HUES48 (cell line): ENCODE measurements at regions not wholly inside any gene's neighbourhood (a gene's known extent, or its start where the extent isn't known, plus 50 kb on each side); places are given as distances from the start of the nearest gene placed in this dataset.

Experiments used
- H3K27ac ChIP-seq: one replicate; pipeline ENCODE4 v1.7.0; 2013; ENCODE audit warnings: low read depth, low read length, inconsistent platforms
- H3K27me3 ChIP-seq: 2 replicates; pipeline ENCODE4 v1.6.1; 2013; ENCODE audit warnings: mild to moderate bottlenecking, low read length; ENCODE audit not compliant: control insufficient read depth, insufficient read depth
- H3K36me3 ChIP-seq: 2 replicates; pipeline ENCODE4 v1.6.1; 2013; ENCODE audit warnings: low read length; ENCODE audit not compliant: control insufficient read depth, insufficient read depth
- H3K4me1 ChIP-seq: 2 replicates; pipeline ENCODE4 v1.6.1; 2013; ENCODE audit warnings: mild to moderate bottlenecking, low read length; ENCODE audit not compliant: control insufficient read depth, insufficient read depth
- H3K4me3 ChIP-seq: 2 replicates; pipeline ENCODE4 v1.5.1; 2013; ENCODE audit warnings: mild to moderate bottlenecking, low read depth, low read length
- H3K9ac ChIP-seq: 2 replicates; pipeline ENCODE4 v1.6.1; 2013; ENCODE audit warnings: mild to moderate bottlenecking, low read depth, low read length, moderate library complexity
- H3K9me3 ChIP-seq: 2 replicates; pipeline ENCODE4 v1.6.1; 2013; ENCODE audit warnings: low read length; ENCODE audit not compliant: control insufficient read depth, insufficient read depth

DNA sequence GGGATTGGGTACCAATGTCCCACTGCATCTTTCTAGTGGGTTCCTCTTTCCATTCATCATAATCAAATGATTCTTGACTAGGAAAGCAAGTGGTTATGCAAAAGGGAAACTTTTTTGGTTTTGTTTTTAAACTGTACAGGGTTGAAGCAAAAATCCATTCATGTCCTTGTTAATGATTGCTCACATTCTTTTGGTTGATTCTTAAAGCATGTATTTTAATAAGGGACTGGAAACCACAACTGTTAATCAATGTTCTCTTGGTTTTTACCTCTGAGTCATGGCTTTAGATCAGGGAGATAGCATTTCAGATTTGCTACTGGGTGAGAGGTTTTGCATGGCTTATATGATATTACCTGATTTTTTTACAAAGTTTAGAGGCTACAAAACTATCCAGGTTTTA, 371.7 kb upstream of the RGMA start:
- no peaks in the 10 kb centered on the region for H3K36me3 ChIP-seq
- H3K9me3 ChIP-seq: no peaks in the 10 kb centered on the region
- no peaks in the 10 kb centered on the region for H3K27me3 ChIP-seq
- H3K27ac ChIP-seq: no peak overlapping the region
- H3K9ac ChIP-seq: no peak overlapping the region
- peaks cover 7% of the 10 kb centered on the region for H3K4me1 ChIP-seq
- H3K4me3 ChIP-seq: no peak overlapping the region

- no peaks in the 10 kb centered on the region for H3K36me3 ChIP-seq
- H3K27ac ChIP-seq: no peak overlapping the region
- H3K4me3 ChIP-seq: no peak overlapping the region
- H3K4me1 ChIP-seq: peaks cover 5% of the 10 kb centered on the region; the same call in 1 of the 2 replicates
- H3K9me3 ChIP-seq: no peaks in the 10 kb centered on the region
- no peak overlapping the region for H3K9ac ChIP-seq
- no peaks in the 10 kb centered on the region for H3K27me3 ChIP-seq
Measured at GRCh38 chr15:93459396-93459795, 370.4 kb upstream of the RGMA start.

DNA sequence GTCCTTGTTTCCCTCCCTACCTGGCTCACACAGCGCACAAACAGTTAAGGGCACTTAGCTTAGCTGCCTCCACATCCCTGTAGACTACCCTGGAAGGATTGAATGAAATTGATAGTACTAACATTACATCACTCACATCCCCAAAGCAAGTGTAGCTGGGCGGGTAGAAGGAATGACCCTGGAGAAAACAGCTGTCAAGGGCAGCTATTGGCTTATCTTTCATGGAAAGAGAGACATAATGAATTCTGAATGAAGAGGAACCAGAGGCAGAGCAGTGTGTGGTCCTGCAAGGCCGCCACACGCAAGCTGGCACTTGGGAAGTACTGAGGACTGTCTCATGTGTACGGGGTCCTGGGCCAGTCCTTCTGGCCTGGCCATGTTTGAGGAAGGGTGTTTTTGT, 369.6 kb upstream of the RGMA start:
- Histone ChIP-seq H3K9me3 (no peaks in the 10 kb centered on the region), H3K9ac (no peak overlapping the region), H3K4me3 (no peak overlapping the region), H3K36me3 (no peaks in the 10 kb centered on the region), H3K27ac (no peak overlapping the region), H3K4me1 (peaks cover 5% of the 10 kb centered on the region; the same call in 1 of the 2 replicates), H3K27me3 (no peaks in the 10 kb centered on the region)

DNA sequence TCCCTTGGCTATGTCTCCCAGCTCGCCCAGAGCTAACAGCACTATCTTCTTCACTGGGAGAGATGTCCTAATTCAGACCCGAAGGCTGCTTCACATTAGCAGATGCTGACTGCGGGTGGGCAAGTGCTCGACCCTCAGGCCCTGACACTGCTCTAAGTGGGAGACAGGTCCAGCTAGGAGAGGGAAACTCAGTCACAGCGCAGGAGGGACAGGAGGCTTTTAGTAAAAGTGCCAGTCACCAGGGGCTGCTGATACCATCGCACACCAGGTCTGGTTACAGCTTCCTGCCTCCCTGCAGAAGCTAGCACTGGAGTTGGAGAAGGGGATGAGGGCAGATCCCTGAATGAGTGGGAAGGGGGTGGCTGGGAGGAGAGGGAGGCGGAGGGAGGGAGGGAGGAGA, 365.8 kb upstream of the RGMA start:
- Histone ChIP-seq H3K4me3 (no peak overlapping the region), H3K36me3 (no peaks in the 10 kb centered on the region), H3K9me3 (no peaks in the 10 kb centered on the region), H3K27ac (no peak overlapping the region), H3K4me1 (peaks cover 19% of the 10 kb centered on the region), H3K9ac (no peak overlapping the region), H3K27me3 (no peaks in the 10 kb centered on the region)

DNA sequence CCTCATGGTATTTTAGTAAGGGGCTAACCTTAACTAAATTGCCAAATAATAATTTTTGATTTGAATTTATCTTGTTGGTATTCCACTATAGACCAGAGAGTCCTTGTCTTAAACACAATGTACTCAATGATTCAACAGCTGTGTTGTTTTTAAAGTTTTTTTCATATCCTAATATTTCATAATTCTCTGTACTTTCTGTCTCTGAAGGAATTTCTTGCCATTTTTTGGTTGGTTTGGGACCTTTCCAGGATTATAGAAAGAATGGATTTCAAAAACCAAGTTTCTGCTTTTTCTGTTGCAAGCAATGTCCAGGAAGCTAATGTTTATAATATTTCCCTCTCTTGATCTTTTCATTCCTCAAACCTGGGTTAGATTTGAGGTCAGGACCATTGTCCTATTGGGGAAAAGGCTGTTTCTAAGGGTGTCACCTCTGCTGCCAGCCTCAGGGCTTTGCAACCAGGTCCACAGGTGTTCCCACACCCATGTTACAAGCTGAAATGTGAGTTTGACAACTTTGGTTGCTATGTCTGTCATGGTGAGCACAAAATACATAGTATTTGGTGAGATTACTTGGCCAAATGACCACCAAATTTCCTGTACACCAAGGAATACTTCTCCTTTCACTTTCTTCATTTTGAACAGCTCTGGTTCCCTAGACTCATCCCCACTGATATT, 363.7 kb upstream of the RGMA start:
- no peaks in the 10 kb centered on the region for H3K9me3 ChIP-seq
- no peak overlapping the region for H3K9ac ChIP-seq
- no peak overlapping the region for H3K27ac ChIP-seq
- H3K4me3 ChIP-seq: no peak overlapping the region
- H3K4me1 ChIP-seq: peaks cover 19% of the 10 kb centered on the region
- no peaks in the 10 kb centered on the region for H3K27me3 ChIP-seq
- H3K36me3 ChIP-seq: no peaks in the 10 kb centered on the region

GRCh38 chr15:93451822-93452221, 362.8 kb upstream of the RGMA start:
- Histone ChIP-seq H3K9me3 (no peaks in the 10 kb centered on the region), H3K4me3 (no peak overlapping the region), H3K36me3 (no peaks in the 10 kb centered on the region), H3K4me1 (peaks cover 19% of the 10 kb centered on the region), H3K27ac (no peak overlapping the region), H3K27me3 (no peaks in the 10 kb centered on the region), H3K9ac (no peak overlapping the region)

DNA sequence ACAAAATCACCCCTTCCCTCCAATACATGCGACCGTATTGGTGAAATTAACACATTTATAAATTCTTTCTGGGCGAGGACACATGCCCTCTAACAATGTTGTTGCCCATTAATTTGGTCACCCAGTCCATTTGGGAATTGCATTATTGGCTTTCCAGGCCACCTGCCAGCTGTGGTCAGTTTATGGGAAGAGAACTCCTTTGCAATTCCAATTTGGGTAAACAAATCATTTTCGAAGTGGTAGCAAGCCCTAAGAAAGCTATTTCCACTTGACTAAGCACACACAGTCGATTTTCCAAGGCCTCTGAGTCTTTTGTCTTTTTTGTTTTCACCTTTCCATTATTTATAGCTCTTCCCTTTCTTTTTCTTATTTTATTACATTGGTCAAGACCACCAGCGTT, 362.3 kb upstream of the RGMA start:
- H3K27ac ChIP-seq: no peak overlapping the region

DNA sequence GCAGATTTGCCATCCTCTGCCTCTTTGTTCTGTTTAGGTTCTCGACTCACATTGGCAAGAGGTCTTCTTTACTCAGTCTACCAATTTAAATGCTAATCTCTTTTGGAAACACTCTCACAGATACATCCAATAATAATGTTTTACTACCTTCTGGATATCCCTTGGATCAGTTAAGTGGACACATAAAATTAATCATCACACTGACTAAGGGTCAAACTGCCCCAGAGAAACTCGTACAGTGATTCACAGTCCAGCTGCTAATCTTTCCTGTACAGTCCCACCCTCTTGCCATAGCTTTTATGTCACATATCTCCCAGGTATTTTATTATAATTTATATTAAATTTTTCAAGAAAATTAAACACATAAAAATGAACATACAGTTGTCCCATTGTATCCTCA, 360.8 kb upstream of the RGMA start:
- H3K27ac ChIP-seq: no peak overlapping the region
- no peaks in the 10 kb centered on the region for H3K27me3 ChIP-seq
- H3K9ac ChIP-seq: no peak overlapping the region
- H3K9me3 ChIP-seq: no peaks in the 10 kb centered on the region
- H3K4me3 ChIP-seq: no peak overlapping the region
- peaks cover 19% of the 10 kb centered on the region for H3K4me1 ChIP-seq
- no peaks in the 10 kb centered on the region for H3K36me3 ChIP-seq

More for the DNA sequence above, 362.3 kb upstream of the RGMA start:
- Histone ChIP-seq H3K9me3 (no peaks in the 10 kb centered on the region), H3K4me3 (no peak overlapping the region), H3K27me3 (no peaks in the 10 kb centered on the region), H3K36me3 (no peaks in the 10 kb centered on the region), H3K4me1 (peaks cover 19% of the 10 kb centered on the region), H3K9ac (no peak overlapping the region)

GRCh38 chr15:93438310-93438709, 349.3 kb upstream of the RGMA start:
- Histone ChIP-seq H3K4me3 (no peak overlapping the region), H3K4me1 (no peaks in the 10 kb centered on the region), H3K9me3 (no peaks in the 10 kb centered on the region), H3K9ac (no peak overlapping the region), H3K27ac (no peak overlapping the region), H3K36me3 (no peaks in the 10 kb centered on the region), H3K27me3 (no peaks in the 10 kb centered on the region)

- Histone ChIP-seq H3K27me3 (no peaks in the 10 kb centered on the region), H3K9ac (no peak overlapping the region), H3K9me3 (no peaks in the 10 kb centered on the region; the same call in 1 of the 2 replicates), H3K4me3 (no peak overlapping the region), H3K27ac (no peak overlapping the region), H3K36me3 (no peaks in the 10 kb centered on the region), H3K4me1 (no peaks in the 10 kb centered on the region)
Measured at GRCh38 chr15:93432474-93432873, 343.5 kb upstream of the RGMA start.

DNA sequence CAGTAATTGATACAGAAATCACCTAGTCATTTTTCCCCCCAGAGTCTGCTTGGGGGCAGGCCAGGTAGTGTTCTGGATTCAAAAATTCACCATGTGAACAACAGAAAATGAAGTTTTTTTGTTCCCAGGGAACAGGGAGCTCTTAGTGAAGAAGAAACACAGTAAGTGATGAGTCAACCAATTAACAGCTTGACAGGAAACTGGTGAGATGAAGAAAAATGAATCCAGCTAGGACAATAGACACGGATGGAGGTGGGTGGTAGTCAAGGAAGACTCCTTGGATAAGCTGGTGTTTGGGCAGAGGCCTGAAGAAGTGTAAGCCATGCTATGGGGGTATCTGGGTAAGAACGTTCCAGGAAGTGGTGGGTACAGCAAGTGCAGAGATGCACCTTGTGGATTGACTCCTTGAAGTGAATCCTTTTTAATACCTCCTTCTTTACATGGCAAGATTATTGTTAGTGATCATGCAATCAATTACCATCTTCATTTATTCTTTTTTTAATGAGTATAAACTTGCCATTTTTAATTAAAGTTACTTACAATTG, 339.9 kb upstream of the RGMA start:
- Histone ChIP-seq H3K9ac (no peak overlapping the region), H3K4me1 (no peaks in the 10 kb centered on the region), H3K36me3 (no peaks in the 10 kb centered on the region), H3K9me3 (no peaks in the 10 kb centered on the region; the same call in 1 of the 2 replicates), H3K4me3 (no peak overlapping the region), H3K27me3 (no peaks in the 10 kb centered on the region), H3K27ac (no peak overlapping the region)
